GM23338 (cell line): ENCODE measurements at regions not wholly inside any gene's neighbourhood (a gene's known extent, or its start where the extent isn't known, plus 50 kb on each side); places are given as distances from the start of the nearest gene placed in this dataset.
A peak's percentile ranks its signal among the peaks of the same experiment; 100 is the strongest.

Source experiments
- ATAC-seq: fragments of 200-7000 bp; cut with Tn5 transposase; 3 replicates; pipeline ENCODE4 v1.9.1; 2020
- DNase-seq: peaks from one replicate; pipeline ENCODE4 v3.0.0-alpha.2; 2015; ENCODE audit warnings: low spot score
- H2AFZ ChIP-seq: fragments of 200-600 bp; sonication (generic); 2 replicates; pipeline ENCODE4 v1.8.0; 2016; ENCODE audit warnings: antibody characterized with exemption, mild to moderate bottlenecking, moderate library complexity
- H3F3A ChIP-seq: fragments of 200-600 bp; sonication (generic); replicated peaks from 2 replicates; pipeline ENCODE4 v1.8.0; 2017; ENCODE audit warnings: antibody characterized with exemption, mixed run types, low read depth
- H3K27ac ChIP-seq: fragments of 200-600 bp; sonication (generic); 2 replicates; pipeline ENCODE4 v1.6.1; 2016; ENCODE audit warnings: low read depth
- H3K27me3 ChIP-seq: fragments of 200-600 bp; sonication (generic); 2 replicates; pipeline ENCODE4 v1.8.0; 2016; ENCODE audit warnings: mild to moderate bottlenecking, mixed run types, moderate library complexity; ENCODE audit not compliant: insufficient read depth
- H3K36me3 ChIP-seq: fragments of 200-600 bp; sonication (generic); 2 replicates; pipeline ENCODE4 v1.8.0; 2016; ENCODE audit warnings: mild to moderate bottlenecking; ENCODE audit not compliant: insufficient read depth
- H3K4me1 ChIP-seq: fragments of 200-600 bp; sonication (generic); 2 replicates; pipeline ENCODE4 v1.8.0; 2016; ENCODE audit warnings: mild to moderate bottlenecking, moderate library complexity; ENCODE audit not compliant: insufficient read depth
- H3K4me2 ChIP-seq: fragments of 200-600 bp; sonication (generic); 2 replicates; pipeline ENCODE4 v1.7.1; 2017; ENCODE audit warnings: mixed run types
- H3K4me3 ChIP-seq: fragments of 200-600 bp; sonication (generic); 2 replicates; pipeline ENCODE4 v1.6.1; 2016; ENCODE audit warnings: mixed run types
- H3K79me2 ChIP-seq: fragments of 200-600 bp; sonication (generic); replicated peaks from 2 replicates; pipeline ENCODE4 v1.8.0; 2017; ENCODE audit warnings: mild to moderate bottlenecking; ENCODE audit not compliant: insufficient read depth
- H3K9me2 ChIP-seq: fragments of 200-600 bp; sonication (generic); 2 replicates; pipeline ENCODE4 v1.8.0; 2017; ENCODE audit not compliant: insufficient read depth
- H4K20me1 ChIP-seq: fragments of 200-600 bp; sonication (generic); replicated peaks from 2 replicates; pipeline ENCODE4 v1.8.0; 2017; ENCODE audit warnings: mild to moderate bottlenecking; ENCODE audit not compliant: insufficient read depth
- H3K27ac Mint-ChIP-seq: 2 replicates; pipeline ENCODE4 v1.8.0; 2020; ENCODE audit warnings: inconsistent platforms, mild to moderate bottlenecking, moderate library complexity, mixed read lengths
- H3K27me3 Mint-ChIP-seq: 3 replicates; pipeline ENCODE4 v1.8.0; 2022; ENCODE audit warnings: low read depth, mild to moderate bottlenecking, moderate library complexity, mixed read lengths, inconsistent platforms; ENCODE audit not compliant: insufficient read depth, poor library complexity
- H3K36me3 Mint-ChIP-seq: 3 replicates; pipeline ENCODE4 v1.8.0; 2021; ENCODE audit warnings: low read depth, mild to moderate bottlenecking, inconsistent platforms, moderate library complexity, mixed read lengths
- H3K4me1 Mint-ChIP-seq: 3 replicates; pipeline ENCODE4 v1.8.0; 2020; ENCODE audit warnings: mild to moderate bottlenecking, inconsistent platforms, mixed read lengths
- H3K4me3 Mint-ChIP-seq: 3 replicates; pipeline ENCODE4 v1.8.0; 2021; ENCODE audit warnings: moderate library complexity, mild to moderate bottlenecking, inconsistent platforms, mixed read lengths
- H3K9me3 Mint-ChIP-seq: 3 replicates; pipeline ENCODE4 v1.8.0; 2020; ENCODE audit warnings: moderate library complexity, mild to moderate bottlenecking, inconsistent platforms, mixed read lengths
- CREB1 ChIP-seq: fragments of 250-450 bp; sonication (Bioruptor Pico); IDR thresholded peaks from 2 replicates; pipeline ENCODE4 v1.5.0; 2020; ENCODE audit warnings: low read depth, mild to moderate bottlenecking, moderate library complexity
- CTCF ChIP-seq, 2 experiments: fragments of 200-600 bp in 1 of 2; sonication (generic) in 1 of 2; conservative IDR thresholded peaks; 2 replicates each; pipeline versions ENCODE4 v1.5.1 to v1.6.1; 2016 to 2017; ENCODE audit warnings: antibody characterized with exemption in 2 of 2, low read depth in 2 of 2, mild to moderate bottlenecking in 2 of 2, moderate library complexity in 1 of 2
- EZH2 ChIP-seq: fragments of 200-600 bp; sonication (generic); IDR thresholded peaks from one replicate; pipeline ENCODE4 v1.8.0; 2017; ENCODE audit warnings: antibody characterized with exemption, mild to moderate bottlenecking, low read depth; ENCODE audit not compliant: unreplicated experiment
- JUNB ChIP-seq: IDR thresholded peaks from one replicate; pipeline ENCODE4 v1.6.1; 2016; ENCODE audit warnings: antibody characterized with exemption; ENCODE audit not compliant: unreplicated experiment
- POLR2AphosphoS5 ChIP-seq: IDR thresholded peaks from 2 replicates; pipeline ENCODE4 v1.6.1; 2016; ENCODE audit warnings: antibody characterized with exemption, low read depth
- REST ChIP-seq: IDR thresholded peaks from one replicate; pipeline ENCODE4 v1.6.1; 2018; ENCODE audit warnings: antibody characterized with exemption; ENCODE audit not compliant: unreplicated experiment
- ZNF114 ChIP-seq: fragments of 250-450 bp; sonication (Bioruptor Pico); IDR thresholded peaks from 2 replicates; pipeline ENCODE4 v1.5.0; 2020; ENCODE audit warnings: mild to moderate bottlenecking, moderate library complexity
- ZNF331 ChIP-seq: fragments of 250-450 bp; sonication (Bioruptor Pico); IDR thresholded peaks from 2 replicates; pipeline ENCODE4 v1.5.0; 2020; ENCODE audit warnings: low read depth, mild to moderate bottlenecking, moderate library complexity
- ZNF462 ChIP-seq: fragments of 250-450 bp; sonication (Bioruptor Pico); IDR thresholded peaks from 2 replicates; pipeline ENCODE4 v1.5.0; 2020; ENCODE audit warnings: mild to moderate bottlenecking, moderate library complexity

GRCh38 chr17:83147280-83147679, 67.9 kb downstream of the METRNL start (continued):
- TF ChIP-seq ZNF462 (CRISPR knock-in tag) = no peak

- Histone ChIP-seq H3K4me1 (peaks cover 8% of the 10 kb centered on the region; the same call in 1 of the 2 replicates), H3K27ac (no peak overlapping the region), H3K36me3 (no peaks in the 10 kb centered on the region; the same call in 1 of the 2 replicates), H3K9me2 (no peaks in the 10 kb centered on the region), H4K20me1 (no peaks in the 10 kb centered on the region), H3K27me3 (no peaks in the 10 kb centered on the region), H3F3A (no peaks in the 10 kb centered on the region), H3K4me2 (no peak overlapping the region), H2AFZ (peak overlapping the region; percentile 11; the same call in 1 of the 2 replicates), H3K79me2 (no peaks in the 10 kb centered on the region), H3K4me3 (no peak overlapping the region)
- ATAC-seq (no peak), DNase-seq (no peak)
- Mint-ChIP-seq H3K36me3 (no peaks in the 10 kb centered on the region; the same call in 2 of the 3 replicates), H3K4me1 (peaks cover 23% of the 10 kb centered on the region), H3K9me3 (peaks cover 8% of the 10 kb centered on the region; the same call in 2 of the 3 replicates), H3K27me3 (peaks cover 8% of the 10 kb centered on the region), H3K4me3 (no peak overlapping the region), H3K27ac (no peak overlapping the region)
- TF ChIP-seq ZNF331 (CRISPR knock-in tag) = no peak
- TF ChIP-seq REST = no peak
- TF ChIP-seq JUNB = no peak
- no peak for TF ChIP-seq EZH2
- TF ChIP-seq CREB1 (CRISPR knock-in tag) = no peak
- no peak for TF ChIP-seq POLR2AphosphoS5
- TF ChIP-seq CTCF (conservative IDR thresholded peaks at IDR 0.05; ENCODE audit: low read depth in 2 of 2) = no peak
- TF ChIP-seq ZNF114 (CRISPR knock-in tag) = no peak
These were observed 69.1 kb downstream of the METRNL start for GRCh38 chr17:83148317-83149028.
